ENCODE measurements at regions not wholly inside any gene's neighbourhood (a gene's known extent, or its start where the extent isn't known, plus 50 kb on each side); places are given as distances from the start of the nearest gene placed in this dataset.
"Not testable (repeated sequence)": the region's sequence is repeated elsewhere in the genome, so short reads cannot be mapped to it uniquely, and the experiment has no call there.

DNA sequence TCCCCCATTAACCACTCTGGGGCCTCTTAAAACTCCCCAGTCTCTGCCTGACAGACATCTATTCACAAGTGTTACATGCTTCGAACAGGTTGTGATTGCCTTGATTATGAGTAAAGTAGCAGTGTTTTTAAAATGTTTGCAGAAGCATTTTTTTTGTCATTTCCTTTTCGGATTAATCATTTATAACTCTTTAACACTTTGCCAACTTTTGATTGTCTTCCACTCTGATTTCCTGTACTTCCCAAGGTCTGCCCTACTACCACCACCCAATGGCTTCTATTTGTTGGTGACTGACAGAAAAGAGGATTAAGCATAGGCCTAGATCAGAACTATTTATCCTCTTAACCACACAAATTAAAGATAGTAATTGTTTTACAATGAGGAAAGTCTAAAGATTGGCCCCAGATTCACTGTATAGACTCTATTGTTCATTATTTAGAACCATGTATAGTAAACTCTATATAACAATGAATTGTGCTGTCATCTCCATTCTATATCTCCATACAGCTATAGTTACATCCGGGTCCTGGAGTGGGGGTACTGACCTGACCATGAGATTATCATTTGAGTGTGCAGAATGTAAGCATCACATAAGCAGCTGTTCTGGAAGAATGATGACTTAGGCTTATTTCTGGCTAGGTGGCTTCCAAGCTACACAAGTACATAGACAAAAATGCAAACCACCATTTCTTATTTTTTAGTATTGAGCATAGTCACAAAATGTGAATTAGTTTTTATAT is 110.3 kb upstream of the RBMS1 start:
- Mint-ChIP-seq H3K4me1 (ENCODE audit: low read depth) (no peaks in the 10 kb centered on the region), H3K9me3 (no peaks in the 10 kb centered on the region), H3K27ac (no peak overlapping the region), H3K27me3 (no peaks in the 10 kb centered on the region), H3K4me3 (no peak overlapping the region), H3K36me3 (ENCODE audit: low read depth) (no peaks in the 10 kb centered on the region)
- intact Hi-C loops (cut with micrococcal nuclease): no loop called here

DNA sequence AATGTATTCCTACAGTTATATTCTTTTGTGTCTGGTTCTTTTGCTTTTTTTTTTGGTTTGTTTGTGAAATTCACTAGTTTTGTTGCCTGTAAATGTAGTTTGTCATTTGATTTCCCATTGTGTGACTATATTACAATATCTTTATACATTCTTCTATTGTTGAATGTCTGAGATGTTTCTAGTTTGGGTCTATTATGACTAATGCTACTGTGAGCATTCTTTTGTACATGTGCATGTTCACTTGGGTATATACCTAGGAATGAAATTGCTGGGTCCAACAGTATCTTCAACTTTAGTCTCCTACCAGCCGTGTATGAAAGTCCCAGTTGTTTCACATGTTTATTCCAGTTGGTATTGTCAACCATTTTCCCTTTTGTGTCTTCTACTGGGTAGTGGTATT is 112.7 kb upstream of the RBMS1 start:
- Mint-ChIP-seq H3K27me3 (no peaks in the 10 kb centered on the region), H3K4me3 (no peak overlapping the region), H3K9me3 (no peaks in the 10 kb centered on the region), H3K36me3 (ENCODE audit: low read depth) (no peaks in the 10 kb centered on the region), H3K27ac (no peak overlapping the region), H3K4me1 (ENCODE audit: low read depth) (no peaks in the 10 kb centered on the region)
- intact Hi-C loops (cut with micrococcal nuclease): no loop called here

DNA sequence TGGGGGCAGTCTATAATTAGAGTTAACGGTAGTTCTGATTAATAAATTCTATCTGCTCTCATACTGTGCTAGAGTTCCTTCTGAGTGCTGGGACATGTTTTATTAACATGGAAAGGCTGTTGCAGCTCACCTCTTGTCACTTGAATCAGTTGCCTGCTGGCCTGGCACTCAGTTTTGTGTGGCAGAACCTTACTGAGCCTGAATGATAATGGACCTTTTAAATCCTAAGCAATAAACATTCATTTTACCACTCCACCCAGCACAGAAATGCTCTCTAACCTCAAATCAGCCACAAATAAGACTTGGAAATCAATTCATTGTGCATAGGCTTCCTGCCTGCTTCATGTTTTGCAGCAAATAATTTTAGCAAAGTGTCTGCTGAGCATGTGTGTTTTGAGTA is 115.0 kb upstream of the RBMS1 start:
- Mint-ChIP-seq H3K27me3 (no peaks in the 10 kb centered on the region), H3K9me3 (no peaks in the 10 kb centered on the region), H3K27ac (no peak overlapping the region), H3K36me3 (ENCODE audit: low read depth) (no peaks in the 10 kb centered on the region), H3K4me3 (no peak overlapping the region), H3K4me1 (ENCODE audit: low read depth) (no peaks in the 10 kb centered on the region)
- intact Hi-C loops (cut with micrococcal nuclease): no loop called here

DNA sequence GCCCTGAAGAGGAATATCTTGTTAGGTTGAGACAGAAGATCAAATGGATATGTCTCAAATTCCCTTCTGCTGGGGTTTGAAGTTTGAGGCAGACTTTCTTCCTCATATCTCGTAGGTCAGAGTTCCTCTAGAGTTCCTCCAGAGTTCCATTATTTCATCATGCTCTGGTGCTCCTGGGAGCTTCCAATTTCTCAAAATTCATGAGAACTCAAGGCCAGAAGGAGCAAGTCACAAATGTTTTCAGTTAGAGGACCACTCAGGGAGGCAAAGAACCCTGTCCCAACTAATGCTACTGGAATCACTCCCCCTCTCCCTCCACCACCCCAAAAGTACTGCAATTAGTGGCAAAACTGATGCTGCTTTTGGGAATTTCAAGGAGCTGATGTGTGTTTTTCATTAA is 115.7 kb upstream of the RBMS1 start:
- Mint-ChIP-seq H3K9me3 (peaks cover 5% of the 10 kb centered on the region), H3K4me3 (no peak overlapping the region), H3K36me3 (ENCODE audit: low read depth) (no peaks in the 10 kb centered on the region), H3K4me1 (ENCODE audit: low read depth) (no peaks in the 10 kb centered on the region), H3K27ac (no peak overlapping the region), H3K27me3 (no peaks in the 10 kb centered on the region)
- intact Hi-C loops (cut with micrococcal nuclease): no loop called here

DNA sequence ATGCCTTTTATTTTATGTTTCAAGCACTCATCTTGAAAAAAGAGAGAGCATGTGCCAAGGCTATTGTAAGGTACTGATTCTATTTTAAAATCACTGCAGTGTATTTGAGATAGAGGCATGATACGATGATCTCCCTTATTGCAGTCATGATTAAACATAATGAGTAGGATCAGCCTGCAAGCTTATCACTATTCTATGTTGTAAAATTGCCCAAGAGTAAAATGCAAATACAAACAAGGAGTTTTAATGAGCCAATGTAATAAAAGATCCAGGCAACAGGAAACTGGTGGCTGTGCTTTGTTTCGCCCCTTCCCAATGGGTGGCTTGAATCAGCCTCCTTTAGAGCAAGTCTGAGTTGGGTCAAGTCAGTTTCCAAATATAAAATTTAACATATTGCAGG is 116.4 kb upstream of the RBMS1 start:
- Mint-ChIP-seq H3K4me1 (ENCODE audit: low read depth) (no peaks in the 10 kb centered on the region), H3K27ac (no peak overlapping the region), H3K4me3 (no peak overlapping the region), H3K27me3 (no peaks in the 10 kb centered on the region), H3K9me3 (peaks cover 12% of the 10 kb centered on the region), H3K36me3 (ENCODE audit: low read depth) (no peaks in the 10 kb centered on the region)
- intact Hi-C loops (cut with micrococcal nuclease): no loop called here

DNA sequence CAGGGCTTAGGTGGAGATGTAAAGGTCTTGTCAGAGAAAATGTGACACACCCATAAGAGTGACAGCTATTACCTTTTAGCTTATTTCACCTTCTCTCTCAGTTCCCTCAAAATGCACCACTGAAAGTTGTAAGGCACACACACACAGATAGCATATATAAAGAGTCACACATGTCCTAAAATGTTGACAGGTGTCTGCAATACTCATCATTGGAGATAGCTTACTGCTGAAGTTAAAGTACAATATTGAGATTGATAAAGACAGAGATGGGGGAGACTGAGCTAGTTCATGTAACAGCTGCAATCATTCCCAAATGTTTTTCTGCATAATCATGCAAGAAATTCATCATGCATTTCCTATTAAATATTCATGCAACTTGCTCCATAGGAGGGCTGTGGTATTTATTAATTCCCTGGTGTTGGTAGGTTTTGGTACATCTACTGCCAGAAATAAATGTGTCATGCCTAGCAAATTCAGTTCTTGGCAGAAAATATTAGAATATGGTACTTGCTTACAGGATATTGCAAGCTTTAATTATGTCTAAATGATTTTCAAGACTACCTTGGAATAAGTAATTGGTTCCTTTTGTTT is 118.8 kb upstream of the RBMS1 start:
- Mint-ChIP-seq H3K27me3 (no peaks in the 10 kb centered on the region), H3K36me3 (ENCODE audit: low read depth) (peaks cover 10% of the 10 kb centered on the region), H3K4me1 (ENCODE audit: low read depth) (no peaks in the 10 kb centered on the region), H3K9me3 (peaks cover 31% of the 10 kb centered on the region), H3K27ac (no peak overlapping the region), H3K4me3 (no peak overlapping the region)
- intact Hi-C loops (cut with micrococcal nuclease): no loop called here

DNA sequence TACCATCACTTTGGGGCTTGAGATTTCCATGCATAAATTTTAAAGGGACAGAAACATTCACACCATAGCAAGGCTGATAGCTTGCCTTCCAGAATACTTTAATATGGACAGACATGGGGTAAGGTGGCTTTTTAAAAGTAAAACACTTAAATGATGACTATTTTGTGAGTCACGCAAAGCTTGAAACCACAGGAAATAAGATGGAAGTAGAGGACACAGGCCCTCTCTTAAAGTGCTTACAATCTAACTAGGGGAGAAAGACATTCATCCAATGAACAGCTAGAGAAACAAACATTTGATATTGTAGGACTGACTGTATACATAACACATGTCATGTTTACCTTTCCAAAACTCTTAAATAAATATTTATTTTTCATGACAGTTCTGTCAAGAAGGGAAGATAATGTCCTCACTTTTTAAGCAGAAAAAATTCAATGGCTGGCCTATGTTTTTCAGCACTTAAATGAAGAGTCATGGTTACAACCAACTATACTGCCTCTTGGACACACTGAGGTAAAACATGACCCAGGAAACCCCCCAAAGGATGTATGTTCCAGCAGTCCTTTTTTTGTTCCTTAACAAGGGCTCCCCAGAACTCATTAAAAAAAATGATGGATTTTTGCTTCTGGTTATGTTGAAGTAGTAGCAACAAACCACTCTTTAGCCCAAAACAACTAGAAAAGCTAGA is 120.0 kb upstream of the RBMS1 start:
- no peak overlapping the region for H3K27ac Mint-ChIP-seq
- H3K9me3 Mint-ChIP-seq: peaks cover 31% of the 10 kb centered on the region
- H3K27me3 Mint-ChIP-seq: no peaks in the 10 kb centered on the region
- H3K4me3 Mint-ChIP-seq: no peak overlapping the region
- peaks cover 10% of the 10 kb centered on the region for H3K36me3 Mint-ChIP-seq (ENCODE audit: low read depth)
- intact Hi-C loops (cut with micrococcal nuclease): no loop called here
- H3K4me1 Mint-ChIP-seq (ENCODE audit: low read depth): no peaks in the 10 kb centered on the region

DNA sequence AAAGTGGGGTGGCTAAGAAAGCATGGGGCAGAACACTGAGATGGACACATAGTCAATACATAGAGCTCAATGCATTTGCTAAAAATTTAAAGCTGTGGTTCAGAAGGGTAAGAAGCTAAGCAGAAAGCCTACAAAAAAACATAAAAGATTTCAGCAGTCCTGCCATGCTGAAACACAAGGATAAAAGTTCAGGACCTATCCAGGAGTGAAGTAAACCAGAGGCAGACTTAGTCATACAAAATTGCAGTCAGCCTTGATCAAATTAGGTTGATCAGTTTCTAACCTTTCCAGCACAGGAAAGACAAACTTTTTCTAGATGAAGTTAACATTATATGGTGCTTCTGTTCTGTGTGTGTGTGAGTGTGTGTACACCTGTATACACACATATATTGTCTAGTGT is 120.8 kb upstream of the RBMS1 start:
- H3K27ac Mint-ChIP-seq: no peak overlapping the region
- H3K9me3 Mint-ChIP-seq: peaks cover 31% of the 10 kb centered on the region
- H3K4me3 Mint-ChIP-seq: no peak overlapping the region
- H3K36me3 Mint-ChIP-seq (ENCODE audit: low read depth): peaks cover 10% of the 10 kb centered on the region
- intact Hi-C loops (cut with micrococcal nuclease): no loop called here
- no peaks in the 10 kb centered on the region for H3K4me1 Mint-ChIP-seq (ENCODE audit: low read depth)
- H3K27me3 Mint-ChIP-seq: no peaks in the 10 kb centered on the region

GRCh38 chr2:160615706-160616105 is 122.1 kb upstream of the RBMS1 start:
- intact Hi-C loops (cut with micrococcal nuclease): no loop called here
- H3K9me3 Mint-ChIP-seq: peaks cover 31% of the 10 kb centered on the region
- H3K4me3 Mint-ChIP-seq: no peak overlapping the region
- H3K36me3 Mint-ChIP-seq (ENCODE audit: low read depth): peaks cover 10% of the 10 kb centered on the region
- no peaks in the 10 kb centered on the region for H3K4me1 Mint-ChIP-seq (ENCODE audit: low read depth)
- no peak overlapping the region for H3K27ac Mint-ChIP-seq
- no peaks in the 10 kb centered on the region for H3K27me3 Mint-ChIP-seq

DNA sequence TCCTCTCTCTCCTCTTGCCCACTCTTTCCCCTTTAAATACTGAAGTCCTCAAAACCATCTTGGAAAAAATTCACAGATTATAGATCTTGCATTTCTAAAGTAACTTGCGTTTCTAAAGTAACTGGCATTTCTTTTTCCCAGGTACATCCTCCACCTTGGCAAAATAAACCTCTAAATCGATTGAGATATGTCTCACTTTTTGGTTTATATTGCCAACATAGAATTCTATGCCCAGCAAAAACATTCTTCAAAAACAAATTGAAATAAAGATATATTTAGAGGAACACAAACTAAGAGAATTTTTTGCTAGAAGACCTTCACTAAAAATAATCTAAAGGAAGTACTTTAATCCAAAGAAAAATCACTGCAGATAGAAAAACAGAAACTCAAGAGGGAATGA is 122.5 kb upstream of the RBMS1 start:
- no peak overlapping the region for H3K4me3 Mint-ChIP-seq
- H3K27ac Mint-ChIP-seq: no peak overlapping the region
- no peaks in the 10 kb centered on the region for H3K27me3 Mint-ChIP-seq
- intact Hi-C loops (cut with micrococcal nuclease): no loop called here
- H3K36me3 Mint-ChIP-seq (ENCODE audit: low read depth): peaks cover 10% of the 10 kb centered on the region
- no peaks in the 10 kb centered on the region for H3K4me1 Mint-ChIP-seq (ENCODE audit: low read depth)
- H3K9me3 Mint-ChIP-seq: peaks cover 31% of the 10 kb centered on the region

- H3K27me3 Mint-ChIP-seq: no peaks in the 10 kb centered on the region
- H3K27ac Mint-ChIP-seq: no peak overlapping the region
- H3K4me1 Mint-ChIP-seq (ENCODE audit: low read depth): no peaks in the 10 kb centered on the region
- intact Hi-C loops (cut with micrococcal nuclease): no loop called here
- H3K9me3 Mint-ChIP-seq: peaks cover 12% of the 10 kb centered on the region
- H3K4me3 Mint-ChIP-seq: no peak overlapping the region
- no peaks in the 10 kb centered on the region for H3K36me3 Mint-ChIP-seq (ENCODE audit: low read depth)
Measured at GRCh38 chr2:160621748-160622147, 128.1 kb upstream of the RBMS1 start.

GRCh38 chr2:160628020-160628637 is 134.5 kb upstream of the RBMS1 start:
- H3K36me3 Mint-ChIP-seq (ENCODE audit: low read depth); H3K27ac Mint-ChIP-seq; H3K9me3 Mint-ChIP-seq; intact Hi-C loops (cut with micrococcal nuclease); H3K4me3 Mint-ChIP-seq; H3K27me3 Mint-ChIP-seq; H3K4me1 Mint-ChIP-seq (ENCODE audit: low read depth): not testable (repeated sequence)

DNA sequence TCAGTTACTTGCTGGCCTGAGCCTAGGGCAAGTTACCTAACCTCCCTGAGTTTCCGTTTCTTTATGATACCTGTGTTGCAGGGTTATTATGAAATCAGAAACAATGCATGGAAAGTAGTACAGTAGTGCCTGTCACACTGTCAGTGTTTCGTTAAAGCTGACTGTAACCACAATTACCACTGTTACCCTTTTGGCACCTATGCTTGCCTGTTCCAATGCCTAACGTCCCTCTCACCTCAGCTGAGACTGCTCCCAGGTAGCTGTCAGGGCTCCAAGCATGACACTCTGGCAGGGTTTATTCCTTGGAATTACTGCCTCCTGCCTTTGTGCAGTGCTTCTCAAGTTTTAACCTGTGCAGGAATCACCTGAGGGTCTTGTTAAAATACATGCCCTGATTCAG is 135.2 kb upstream of the RBMS1 start:
- Mint-ChIP-seq H3K4me3 (no peak overlapping the region), H3K9me3 (peaks cover 5% of the 10 kb centered on the region), H3K4me1 (ENCODE audit: low read depth) (peaks cover 7% of the 10 kb centered on the region), H3K36me3 (ENCODE audit: low read depth) (no peaks in the 10 kb centered on the region), H3K27me3 (peaks cover 3% of the 10 kb centered on the region), H3K27ac (no peak overlapping the region)
- intact Hi-C loops (cut with micrococcal nuclease): no loop called here

DNA sequence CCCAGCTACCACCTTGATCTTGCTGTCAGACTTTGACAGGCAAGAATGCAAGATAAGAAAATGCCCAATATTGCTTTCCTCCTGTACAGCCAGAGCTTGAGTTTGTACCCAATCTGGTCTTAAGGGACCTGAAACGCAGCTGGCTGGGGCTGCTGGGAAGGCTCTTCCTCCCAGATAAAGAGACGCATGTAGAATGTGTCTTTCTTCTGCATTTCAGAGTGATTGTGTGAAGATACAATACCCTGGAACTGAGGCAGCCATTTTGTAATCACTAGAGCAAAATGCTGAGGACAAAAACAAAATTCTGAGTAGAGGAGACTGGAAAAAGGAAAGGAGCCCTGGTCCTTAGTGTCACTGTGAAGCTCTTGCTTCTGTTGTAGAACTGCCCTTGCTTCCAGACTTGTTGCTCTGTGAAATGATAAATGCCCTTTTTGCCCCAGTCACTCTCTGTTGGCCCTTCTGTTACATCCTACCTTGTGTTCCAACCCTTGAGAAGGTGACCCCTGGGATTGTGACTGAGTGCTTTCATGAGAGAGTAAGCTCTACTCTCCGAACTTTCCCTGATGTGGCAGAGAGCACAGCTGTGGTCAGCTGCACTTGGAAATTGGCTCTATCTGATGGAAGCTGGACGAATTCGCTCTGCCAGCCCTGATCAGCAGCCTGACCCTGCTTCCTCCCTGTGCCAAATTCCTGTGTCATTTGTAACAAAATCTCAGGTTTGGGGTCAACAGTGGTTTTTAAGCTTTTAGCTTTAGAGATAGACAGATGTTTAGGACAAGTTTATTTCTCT is 137.4 kb upstream of the RBMS1 start:
- Mint-ChIP-seq H3K4me3 (no peak overlapping the region), H3K4me1 (ENCODE audit: low read depth) (peaks cover 7% of the 10 kb centered on the region), H3K9me3 (no peaks in the 10 kb centered on the region), H3K27ac (no peak overlapping the region), H3K36me3 (ENCODE audit: low read depth) (no peaks in the 10 kb centered on the region), H3K27me3 (peaks cover 7% of the 10 kb centered on the region)
- intact Hi-C loops (cut with micrococcal nuclease): no loop called here

Data from dendritic cell treated with granulocyte-macrophage colony-stimulating factor and Interleukin-4, amounts not matched to agents 40 ng/mL and 50 ng/mL, for 4 days (primary cell).